WERI-Rb-1 (cell line): ENCODE measurements at regions not wholly inside any gene's neighbourhood (a gene's known extent, or its start where the extent isn't known, plus 50 kb on each side); places are given as distances from the start of the nearest gene placed in this dataset.

Experiments used
- DNase-seq: peaks from one replicate; pipeline ENCODE4 v3.0.0-alpha.2; 2020
- H3K27ac ChIP-seq: fragments of 250-450 bp; sonication (Bioruptor Pico); 2 replicates; pipeline ENCODE4 v1.5.1; 2020; ENCODE audit warnings: mild to moderate bottlenecking, moderate library complexity
- H3K27me3 ChIP-seq: fragments of 250-450 bp; sonication (Bioruptor Pico); 2 replicates; pipeline ENCODE4 v1.5.1; 2021; ENCODE audit warnings: mild to moderate bottlenecking, low read depth, moderate library complexity; ENCODE audit not compliant: insufficient read depth, severe bottlenecking
- H3K36me3 ChIP-seq: fragments of 250-450 bp; sonication (Bioruptor Pico); 2 replicates; pipeline ENCODE4 v1.5.1; 2020; ENCODE audit warnings: mild to moderate bottlenecking, moderate library complexity
- H3K4me3 ChIP-seq: 2 replicates; pipeline ENCODE4 v1.5.1; 2011; ENCODE audit warnings: low read depth, mild to moderate bottlenecking, control low read depth, low read length
- H3K9me3 ChIP-seq: fragments of 250-450 bp; sonication (Bioruptor Pico); 2 replicates; pipeline ENCODE4 v1.5.1; 2021; ENCODE audit warnings: mild to moderate bottlenecking, moderate library complexity; ENCODE audit not compliant: severe bottlenecking
- CTCF ChIP-seq: IDR thresholded peaks from 2 replicates; pipeline ENCODE4 v1.5.1; 2011; ENCODE audit warnings: low read depth, mild to moderate bottlenecking, control low read depth, inconsistent platforms, low read length

- no peaks in the 10 kb centered on the region for H3K36me3 ChIP-seq
- H3K27me3 ChIP-seq = no peaks in the 10 kb centered on the region
- no peak for TF ChIP-seq CTCF
- DNase-seq = no peak
- H3K4me3 ChIP-seq = no peak overlapping the region
- H3K27ac ChIP-seq = no peak overlapping the region
- no peaks in the 10 kb centered on the region for H3K9me3 ChIP-seq
Measured at GRCh38 chr1:214739621-214740238, 136.7 kb downstream of the CENPF start.

- Histone ChIP-seq H3K4me3 (no peak overlapping the region), H3K9me3 (no peaks in the 10 kb centered on the region), H3K27me3 (no peaks in the 10 kb centered on the region), H3K36me3 (no peaks in the 10 kb centered on the region), H3K27ac (no peak overlapping the region)
- TF ChIP-seq CTCF = no peak
- DNase-seq = no peak
Measured at GRCh38 chr1:214740471-214740870, 137.5 kb downstream of the CENPF start.

- H3K27ac ChIP-seq = no peak overlapping the region
- H3K4me3 ChIP-seq = no peak overlapping the region
- no peaks in the 10 kb centered on the region for H3K36me3 ChIP-seq
- no peaks in the 10 kb centered on the region for H3K9me3 ChIP-seq
- DNase-seq = no peak
- no peaks in the 10 kb centered on the region for H3K27me3 ChIP-seq
- no peak for TF ChIP-seq CTCF
Measured at GRCh38 chr1:214747050-214747635, 144.1 kb downstream of the CENPF start.

- Histone ChIP-seq H3K27ac (no peak overlapping the region), H3K36me3 (no peaks in the 10 kb centered on the region), H3K4me3 (no peak overlapping the region), H3K27me3 (no peaks in the 10 kb centered on the region), H3K9me3 (peaks cover 3% of the 10 kb centered on the region)
- no peak for TF ChIP-seq CTCF
- no peak for DNase-seq
Measured at GRCh38 chr1:214753236-214753852, 150.3 kb downstream of the CENPF start.

GRCh38 chr1:214761030-214761429, 158.0 kb downstream of the CENPF start:
- Histone ChIP-seq H3K4me3 (no peak overlapping the region), H3K27ac (no peak overlapping the region), H3K36me3 (no peaks in the 10 kb centered on the region), H3K27me3 (no peaks in the 10 kb centered on the region), H3K9me3 (peaks cover 3% of the 10 kb centered on the region)
- no peak for DNase-seq
- no peak for TF ChIP-seq CTCF
